ENCODE measurements at regions not wholly inside any gene's neighbourhood (a gene's known extent, or its start where the extent isn't known, plus 50 kb on each side); places are given as distances from the start of the nearest gene placed in this dataset.
"Not testable (repeated sequence)": the region's sequence is repeated elsewhere in the genome, so short reads cannot be mapped to it uniquely, and the experiment has no call there.

GRCh38 chr14:19241451-19241850 lies 192.7 kb downstream of the POTEG start:
- H3K9ac ChIP-seq (ENCODE audit: insufficient read depth in 1 of 2, low read depth in 2 of 2, low read length in 2 of 2); H3K4me2 ChIP-seq (ENCODE audit: insufficient read depth, low read length); BruUV-seq (replicated peaks); H3K79me2 ChIP-seq (ENCODE audit: control insufficient read depth, insufficient read depth, low read length); FAIRE-seq; in situ Hi-C loops (cut with MboI); H2AFZ ChIP-seq (ENCODE audit: low read depth, low read length); H3K4me1 ChIP-seq (replicated peaks in 1 of 2; ENCODE audit: control insufficient read depth in 2 of 2, insufficient read depth in 2 of 2, low read length in 2 of 2); H3K9me1 ChIP-seq (ENCODE audit: control insufficient read depth, insufficient read depth, low read length); POLR2A ChIA-PET; H3K4me3 ChIP-seq; H3K9me3 ChIP-seq (replicated peaks; ENCODE audit: control insufficient read depth, insufficient read depth, low read depth, low read length); H3K27me3 ChIP-seq (ENCODE audit: control insufficient read depth in 2 of 2, insufficient read depth in 2 of 2, low read length in 2 of 2); ATAC-seq; intact Hi-C loops (cut with micrococcal nuclease); H3K36me3 ChIP-seq (ENCODE audit: control insufficient read depth, insufficient read depth, low read length); H3K27ac ChIP-seq (ENCODE audit: extremely low read depth, low read depth, low read length); CTCF ChIA-PET (ENCODE audit: low intra/inter-chr PET ratio); DNase-seq (ENCODE audit: extremely low read depth in 1 of 4, low spot score in 3 of 4); H4K20me1 ChIP-seq (replicated peaks; ENCODE audit: control insufficient read depth, insufficient read depth, low read length): not testable (repeated sequence)
- 50% methylated on average over 1 of the region's 15 CpGs for WGBS (ENCODE audit: insufficient coverage, low coverage, missing lambda C conversion rate)

GRCh38 chr14:19242529-19242928 lies 191.6 kb downstream of the POTEG start:
- H2AFZ ChIP-seq (ENCODE audit: low read depth, low read length); H3K9me3 ChIP-seq (replicated peaks; ENCODE audit: control insufficient read depth, insufficient read depth, low read depth, low read length); H3K4me2 ChIP-seq (ENCODE audit: insufficient read depth, low read length); H3K27ac ChIP-seq (ENCODE audit: extremely low read depth, low read depth, low read length); H3K27me3 ChIP-seq (ENCODE audit: control insufficient read depth in 2 of 2, insufficient read depth in 2 of 2, low read length in 2 of 2); intact Hi-C loops (cut with micrococcal nuclease); H3K79me2 ChIP-seq (ENCODE audit: control insufficient read depth, insufficient read depth, low read length); H4K20me1 ChIP-seq (replicated peaks; ENCODE audit: control insufficient read depth, insufficient read depth, low read length); BruUV-seq (replicated peaks); in situ Hi-C loops (cut with MboI); H3K9ac ChIP-seq (ENCODE audit: insufficient read depth in 1 of 2, low read depth in 2 of 2, low read length in 2 of 2); H3K9me1 ChIP-seq (ENCODE audit: control insufficient read depth, insufficient read depth, low read length); FAIRE-seq; H3K4me1 ChIP-seq (replicated peaks in 1 of 2; ENCODE audit: control insufficient read depth in 2 of 2, insufficient read depth in 2 of 2, low read length in 2 of 2); POLR2A ChIA-PET; DNase-seq (ENCODE audit: extremely low read depth in 1 of 4, low spot score in 3 of 4); CTCF ChIA-PET (ENCODE audit: low intra/inter-chr PET ratio); H3K4me3 ChIP-seq; H3K36me3 ChIP-seq (ENCODE audit: control insufficient read depth, insufficient read depth, low read length): not testable (repeated sequence)
- no CpG with 5 or more reads among the region's 15 CpGs for WGBS (ENCODE audit: insufficient coverage, low coverage, missing lambda C conversion rate)
- ATAC-seq: peak; percentile 51; the same call in 2 of the 3 replicates

- ATAC-seq: peak; percentile 61
- H3K4me2 ChIP-seq (ENCODE audit: insufficient read depth, low read length); H3K79me2 ChIP-seq (ENCODE audit: control insufficient read depth, insufficient read depth, low read length); H3K4me3 ChIP-seq; H3K36me3 ChIP-seq (ENCODE audit: control insufficient read depth, insufficient read depth, low read length); H3K9me3 ChIP-seq (replicated peaks; ENCODE audit: control insufficient read depth, insufficient read depth, low read depth, low read length); H3K4me1 ChIP-seq (replicated peaks in 1 of 2; ENCODE audit: control insufficient read depth in 2 of 2, insufficient read depth in 2 of 2, low read length in 2 of 2); H3K27me3 ChIP-seq (ENCODE audit: control insufficient read depth in 2 of 2, insufficient read depth in 2 of 2, low read length in 2 of 2); CTCF ChIA-PET (ENCODE audit: low intra/inter-chr PET ratio); H2AFZ ChIP-seq (ENCODE audit: low read depth, low read length); H3K27ac ChIP-seq (ENCODE audit: extremely low read depth, low read depth, low read length); POLR2A ChIA-PET; in situ Hi-C loops (cut with MboI); H4K20me1 ChIP-seq (replicated peaks; ENCODE audit: control insufficient read depth, insufficient read depth, low read length); H3K9ac ChIP-seq (ENCODE audit: insufficient read depth in 1 of 2, low read depth in 2 of 2, low read length in 2 of 2); H3K9me1 ChIP-seq (ENCODE audit: control insufficient read depth, insufficient read depth, low read length); DNase-seq (ENCODE audit: extremely low read depth in 1 of 4, low spot score in 3 of 4); FAIRE-seq; intact Hi-C loops (cut with micrococcal nuclease); BruUV-seq (replicated peaks): not testable (repeated sequence)
- WGBS (ENCODE audit: insufficient coverage, low coverage, missing lambda C conversion rate): 25% methylated on average over 11 of the region's 40 CpGs
Observed at GRCh38 chr14:19266908-19267307, 167.2 kb downstream of the POTEG start.

GRCh38 chr14:19267636-19268035 lies 166.5 kb downstream of the POTEG start:
- H3K9me1 ChIP-seq (ENCODE audit: control insufficient read depth, insufficient read depth, low read length); in situ Hi-C loops (cut with MboI); H3K9ac ChIP-seq (ENCODE audit: insufficient read depth in 1 of 2, low read depth in 2 of 2, low read length in 2 of 2); H2AFZ ChIP-seq (ENCODE audit: low read depth, low read length); H3K27me3 ChIP-seq (ENCODE audit: control insufficient read depth in 2 of 2, insufficient read depth in 2 of 2, low read length in 2 of 2); H3K79me2 ChIP-seq (ENCODE audit: control insufficient read depth, insufficient read depth, low read length); FAIRE-seq; ATAC-seq; H3K4me2 ChIP-seq (ENCODE audit: insufficient read depth, low read length); H3K4me1 ChIP-seq (replicated peaks in 1 of 2; ENCODE audit: control insufficient read depth in 2 of 2, insufficient read depth in 2 of 2, low read length in 2 of 2); DNase-seq (ENCODE audit: extremely low read depth in 1 of 4, low spot score in 3 of 4); H4K20me1 ChIP-seq (replicated peaks; ENCODE audit: control insufficient read depth, insufficient read depth, low read length); H3K9me3 ChIP-seq (replicated peaks; ENCODE audit: control insufficient read depth, insufficient read depth, low read depth, low read length); intact Hi-C loops (cut with micrococcal nuclease); H3K4me3 ChIP-seq; H3K36me3 ChIP-seq (ENCODE audit: control insufficient read depth, insufficient read depth, low read length); CTCF ChIA-PET (ENCODE audit: low intra/inter-chr PET ratio); POLR2A ChIA-PET; BruUV-seq (replicated peaks); H3K27ac ChIP-seq (ENCODE audit: extremely low read depth, low read depth, low read length): not testable (repeated sequence)
- WGBS (ENCODE audit: insufficient coverage, low coverage, missing lambda C conversion rate): 22% methylated on average over 9 of the region's 16 CpGs
